HCT116 (cell line): ENCODE measurements at regions not wholly inside any gene's neighbourhood (a gene's known extent, or its start where the extent isn't known, plus 50 kb on each side); places are given as distances from the start of the nearest gene placed in this dataset.

Experiments
- ATAC-seq: fragments of 200-7000 bp; cut with Tn5 transposase; 2 replicates; pipeline ENCODE4 v1.9.1; 2020; ENCODE audit warnings: mild to moderate bottlenecking, moderate library complexity
- BruUV-seq: library from RNA; stranded (reverse); fragments of 400-500 nt; replicated peaks from 2 replicates; lab custom pipeline; 2021; lab: Mats Ljungman, UMichigan
- CTCF ChIA-PET: fragments of 300-600 bp; sonication (Branson Sonifier 250); formaldehyde crosslinking; loops from one replicate; lab custom pipeline; 2021; ENCODE audit warnings: antibody characterized with exemption; lab: Charles Lee
- POLR2A ChIA-PET: fragments of 300-600, 350-600 bp; sonication (Branson Sonifier 250); formaldehyde crosslinking; loops from one replicate; lab custom pipeline; 2021; ENCODE audit warnings: antibody characterized with exemption; lab: Charles Lee
- RAD21 ChIA-PET, 2 experiments: fragments of 300-600 bp; sonication (Branson Sonifier 250); formaldehyde crosslinking; loops; one replicate each; lab custom pipeline; 2023; ENCODE audit warnings: low total read pairs in 2 of 2; ENCODE audit not compliant: uncharacterized antibody in 2 of 2, unreplicated experiment in 2 of 2, low non-redundant PET in 1 of 2; lab: Charles Lee
- DNase-seq: peaks from one replicate; pipeline ENCODE4 v3.0.0-alpha.2; 2010; ENCODE audit warnings: low read depth, low spot score
- H2AFZ ChIP-seq: fragments of 200-600 bp; shearing (Covaris generic), sonication (generic); 2 replicates; pipeline ENCODE4 v1.6.1; 2017; ENCODE audit warnings: low read depth, mixed run types, mixed read lengths, antibody characterized with exemption, low read length; ENCODE audit not compliant: poor library complexity, severe bottlenecking
- H3K27ac ChIP-seq: 2 replicates; pipeline ENCODE4 v1.5.1; 2012; ENCODE audit warnings: low read depth, low read length
- H3K27me3 ChIP-seq: fragments of 200-600 bp; sonication (generic); 2 replicates; pipeline ENCODE4 v1.6.1; 2016; ENCODE audit warnings: mixed run types, low read length, mixed read lengths; ENCODE audit not compliant: insufficient read depth
- H3K36me3 ChIP-seq, 2 experiments: fragments of 200-500 bp in 1 of 2; fragments of 200-600 bp in 1 of 2; sonication (Bioruptor generic) in 1 of 2; sonication (generic) in 1 of 2; 2 replicates each; pipeline versions ENCODE4 v1.5.1 to v1.6.1; 2014 to 2016; ENCODE audit warnings: low read length in 2 of 2, inconsistent platforms in 1 of 2, mixed read lengths in 1 of 2, mixed run types in 1 of 2; ENCODE audit not compliant: insufficient read depth in 2 of 2, control insufficient read depth in 1 of 2
- H3K4me1 ChIP-seq, 2 experiments: fragments of 200-600 bp in 1 of 2; sonication (generic) in 1 of 2; 2 replicates each; pipeline versions ENCODE4 v1.5.1 to v1.6.1; 2012 to 2017; ENCODE audit warnings: low read length in 2 of 2, inconsistent platforms in 1 of 2, mild to moderate bottlenecking in 1 of 2, mixed read lengths in 1 of 2, mixed run types in 1 of 2, moderate library complexity in 1 of 2; ENCODE audit not compliant: insufficient read depth in 2 of 2, control insufficient read depth in 1 of 2
- H3K4me2 ChIP-seq: fragments of 200-600 bp; sonication (generic); 2 replicates; pipeline ENCODE4 v1.6.1; 2017; ENCODE audit warnings: mixed run types, low read length, mixed read lengths
- H3K4me3 ChIP-seq, 2 experiments: fragments of 200-600 bp in 1 of 2; sonication (generic) in 1 of 2; replicated peaks in 1 of 2; 2 replicates each; pipeline ENCODE4 v1.5.1; 2011 to 2016; ENCODE audit warnings: low read length in 2 of 2, control low read depth in 1 of 2, low read depth in 1 of 2, mild to moderate bottlenecking in 1 of 2, mixed read lengths in 1 of 2, mixed run types in 1 of 2
- H3K79me2 ChIP-seq: fragments of 200-600 bp; sonication (generic); 2 replicates; pipeline ENCODE4 v1.6.1; 2017; ENCODE audit warnings: mild to moderate bottlenecking, mixed run types, low read length, moderate library complexity, mixed read lengths; ENCODE audit not compliant: insufficient read depth
- H3K9ac ChIP-seq: fragments of 200-600 bp; sonication (generic); 2 replicates; pipeline ENCODE4 v1.6.1; 2016; ENCODE audit warnings: low read length, mixed read lengths
- H3K9me2 ChIP-seq: fragments of 200-600 bp; sonication (generic), shearing (Covaris generic); 2 replicates; pipeline ENCODE4 v1.6.1; 2017; ENCODE audit warnings: mixed run types, mild to moderate bottlenecking, moderate library complexity; ENCODE audit not compliant: insufficient read depth
- H3K9me3 ChIP-seq, 2 experiments: fragments of 200-500 bp in 1 of 2; fragments of 200-600 bp in 1 of 2; sonication (Bioruptor generic) in 1 of 2; sonication (generic) in 1 of 2; 2 replicates each; pipeline ENCODE4 v1.6.1; 2014 to 2017; ENCODE audit warnings: low read length in 2 of 2, mixed read lengths in 2 of 2, inconsistent platforms in 1 of 2, low read depth in 1 of 2, mild to moderate bottlenecking in 1 of 2, mixed run types in 1 of 2, moderate library complexity in 1 of 2; ENCODE audit not compliant: control insufficient read depth in 1 of 2, insufficient read depth in 1 of 2
- H4K20me1 ChIP-seq: fragments of 200-600 bp; sonication (generic), shearing (Covaris generic); 2 replicates; pipeline ENCODE4 v1.6.1; 2017; ENCODE audit warnings: mixed run types, mild to moderate bottlenecking, moderate library complexity; ENCODE audit not compliant: insufficient read depth
- CBX3 ChIP-seq: IDR thresholded peaks from 2 replicates; pipeline ENCODE4 v1.6.1; 2012; ENCODE audit warnings: low read depth
- CEBPB ChIP-seq: IDR thresholded peaks from 2 replicates; pipeline ENCODE4 v1.6.1; 2012; ENCODE audit warnings: low read depth
- CTCF ChIP-seq, 3 experiments: fragments of 200-600 bp in 1 of 3; sonication (generic) in 1 of 3; IDR thresholded peaks in 2 of 3; conservative IDR thresholded peaks in 1 of 3; 2 replicates each; pipeline ENCODE4 v1.5.1; 2012 to 2017; ENCODE audit warnings: low read depth in 2 of 3, low read length in 2 of 3, antibody characterized with exemption in 1 of 3, borderline replicate concordance in 1 of 3, control low read depth in 1 of 3, mild to moderate bottlenecking in 1 of 3, mixed read lengths in 1 of 3, mixed run types in 1 of 3, moderate library complexity in 1 of 3; ENCODE audit not compliant: insufficient read depth in 1 of 3
- ELF1 ChIP-seq: IDR thresholded peaks from 2 replicates; pipeline ENCODE4 v1.6.1; 2012; ENCODE audit warnings: low read depth, borderline replicate concordance
- EZH2 ChIP-seq: fragments of 200-600 bp; sonication (generic); IDR thresholded peaks from 2 replicates; pipeline ENCODE4 v1.6.1; 2017; ENCODE audit warnings: antibody characterized with exemption, mixed run types
- EZH2phosphoT487 ChIP-seq: fragments of 200-600 bp; IDR thresholded peaks from 2 replicates; pipeline ENCODE4 v1.6.1; 2018; ENCODE audit warnings: antibody characterized with exemption, borderline replicate concordance
- JUND ChIP-seq: IDR thresholded peaks from 2 replicates; pipeline ENCODE4 v1.6.1; 2012
- MAX ChIP-seq: IDR thresholded peaks from 2 replicates; pipeline ENCODE4 v1.6.1; 2012
- POLR2A ChIP-seq: IDR thresholded peaks from 2 replicates; pipeline ENCODE4 v1.7.0; 2011; ENCODE audit warnings: borderline replicate concordance; ENCODE audit not compliant: insufficient read depth, insufficient read length; ENCODE audit errors: extremely low read depth
- RAD21 ChIP-seq: IDR thresholded peaks from 2 replicates; pipeline ENCODE4 v1.6.1; 2012; ENCODE audit warnings: low read depth, mild to moderate bottlenecking
- REST ChIP-seq: IDR thresholded peaks from 2 replicates; pipeline ENCODE4 v1.6.1; 2012; ENCODE audit warnings: low read depth
- SIN3A ChIP-seq: IDR thresholded peaks from 2 replicates; pipeline ENCODE4 v1.6.1; 2012; ENCODE audit warnings: low read depth
- SP1 ChIP-seq: IDR thresholded peaks from 2 replicates; pipeline ENCODE4 v1.6.1; 2012; ENCODE audit warnings: low read depth
- YY1 ChIP-seq: IDR thresholded peaks from 2 replicates; pipeline ENCODE4 v1.6.1; 2011; ENCODE audit warnings: low read length, low read depth, moderate library complexity, mild to moderate bottlenecking; ENCODE audit not compliant: insufficient replicate concordance; ENCODE audit errors: extremely low read depth
- ZNF274 ChIP-seq: fragments of 200-500 bp; sonication (Bioruptor generic); IDR thresholded peaks from 2 replicates; pipeline ENCODE4 v1.6.1; 2014; ENCODE audit warnings: mild to moderate bottlenecking, low read depth, low read length, inconsistent platforms
- intact Hi-C: fragments of 100-400 bp; cut with micrococcal nuclease; formaldehyde crosslinking; loops from 2 replicates; pipeline ENCODE4 v1.10.0; 2022
- TF ChIP-seq, protein P1 (sequence below): IDR thresholded peaks from 2 replicates; pipeline ENCODE4 v1.6.1; 2011; ENCODE audit warnings: mild to moderate bottlenecking, low read length, moderate library complexity; ENCODE audit not compliant: insufficient replicate concordance; ENCODE audit errors: extremely low read depth
- TF ChIP-seq, protein P2 (sequence below): IDR thresholded peaks from 2 replicates; pipeline ENCODE4 v1.6.1; 2012

GRCh38 chr4:127000110-127000509, 632.6 kb upstream of the INTU start:
- no peaks in the 10 kb centered on the region for H3K36me3 ChIP-seq
- H3K9me2 ChIP-seq = no peaks in the 10 kb centered on the region
- DNase-seq = no peak
- no peak overlapping the region for H3K27ac ChIP-seq
- no TSS peak for BruUV-seq
- H3K79me2 ChIP-seq = no peaks in the 10 kb centered on the region
- ChIA-PET CTCF (no interaction called here), RAD21 (no interaction called here), POLR2A (no interaction called here)
- ATAC-seq = no peak
- no peak for TF ChIP-seq SP1
- no peak for TF ChIP-seq MAX
- no peak for TF ChIP-seq RAD21
- no peak for TF ChIP-seq REST
- TF ChIP-seq JUND = no peak
- no peak for TF ChIP-seq SIN3A
- TF ChIP-seq CTCF (IDR thresholded peaks at IDR 0.05 in 2 of 3, conservative IDR thresholded peaks at IDR 0.05 in 1 of 3; ENCODE audit: borderline replicate concordance in 1 of 3, insufficient read depth in 1 of 3, low read depth in 2 of 3, low read length in 2 of 3) = no peak
- no peak for TF ChIP-seq ZNF274
- TF ChIP-seq, protein P1, sequence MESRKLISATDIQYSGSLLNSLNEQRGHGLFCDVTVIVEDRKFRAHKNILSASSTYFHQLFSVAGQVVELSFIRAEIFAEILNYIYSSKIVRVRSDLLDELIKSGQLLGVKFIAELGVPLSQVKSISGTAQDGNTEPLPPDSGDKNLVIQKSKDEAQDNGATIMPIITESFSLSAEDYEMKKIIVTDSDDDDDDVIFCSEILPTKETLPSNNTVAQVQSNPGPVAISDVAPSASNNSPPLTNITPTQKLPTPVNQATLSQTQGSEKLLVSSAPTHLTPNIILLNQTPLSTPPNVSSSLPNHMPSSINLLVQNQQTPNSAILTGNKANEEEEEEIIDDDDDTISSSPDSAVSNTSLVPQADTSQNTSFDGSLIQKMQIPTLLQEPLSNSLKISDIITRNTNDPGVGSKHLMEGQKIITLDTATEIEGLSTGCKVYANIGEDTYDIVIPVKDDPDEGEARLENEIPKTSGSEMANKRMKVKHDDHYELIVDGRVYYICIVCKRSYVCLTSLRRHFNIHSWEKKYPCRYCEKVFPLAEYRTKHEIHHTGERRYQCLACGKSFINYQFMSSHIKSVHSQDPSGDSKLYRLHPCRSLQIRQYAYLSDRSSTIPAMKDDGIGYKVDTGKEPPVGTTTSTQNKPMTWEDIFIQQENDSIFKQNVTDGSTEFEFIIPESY = no peak
- TF ChIP-seq POLR2A = no peak
- no peak for TF ChIP-seq EZH2
- TF ChIP-seq, protein P2, sequence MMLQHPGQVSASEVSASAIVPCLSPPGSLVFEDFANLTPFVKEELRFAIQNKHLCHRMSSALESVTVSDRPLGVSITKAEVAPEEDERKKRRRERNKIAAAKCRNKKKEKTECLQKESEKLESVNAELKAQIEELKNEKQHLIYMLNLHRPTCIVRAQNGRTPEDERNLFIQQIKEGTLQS = no peak
- TF ChIP-seq CBX3 = no peak
- no peak for TF ChIP-seq CEBPB
- no peak for TF ChIP-seq YY1
- TF ChIP-seq EZH2phosphoT487 = no peak
- no peak for TF ChIP-seq ELF1
- intact Hi-C loops = no loop called here
- no peak overlapping the region for H3K9ac ChIP-seq
- no peak overlapping the region for H3K4me3 ChIP-seq
- no peaks in the 10 kb centered on the region for H3K27me3 ChIP-seq
- H3K9me3 ChIP-seq = no peaks in the 10 kb centered on the region
- H4K20me1 ChIP-seq = no peaks in the 10 kb centered on the region
- H3K4me1 ChIP-seq = no peaks in the 10 kb centered on the region
- no peak overlapping the region for H3K4me2 ChIP-seq
- no peak overlapping the region for H2AFZ ChIP-seq
